Left ventricle myocardium inferior (tissue), 1 donor: ENCODE measurements at regions not wholly inside any gene's neighbourhood (a gene's known extent, or its start where the extent isn't known, plus 50 kb on each side); places are given as distances from the start of the nearest gene placed in this dataset.

ENCODE experiments used
- DNase-seq: peaks from one replicate; pipeline ENCODE4 v3.0.0-alpha.2; 2020
- H3K27ac ChIP-seq: fragments of 200-600 bp; replicated peaks from 2 replicates; pipeline ENCODE4 v1.8.0; 2021
- H3K27me3 ChIP-seq: fragments of 200-600 bp; 2 replicates; pipeline ENCODE4 v1.8.0; 2021; ENCODE audit warnings: low read depth
- H3K36me3 ChIP-seq: fragments of 200-600 bp; 2 replicates; pipeline ENCODE4 v1.8.0; 2021
- H3K4me1 ChIP-seq: fragments of 200-600 bp; 2 replicates; pipeline ENCODE4 v1.8.0; 2021
- H3K4me3 ChIP-seq: fragments of 200-600 bp; 2 replicates; pipeline ENCODE4 v1.8.0; 2021; ENCODE audit warnings: mild to moderate bottlenecking, moderate library complexity
- H3K9me3 ChIP-seq: fragments of 200-600 bp; replicated peaks from 2 replicates; pipeline ENCODE4 v1.8.0; 2021
- CTCF ChIP-seq: fragments of 200-600 bp; IDR thresholded peaks from 2 replicates; pipeline ENCODE4 v1.8.0; 2021; ENCODE audit warnings: antibody characterized with exemption, mild to moderate bottlenecking, borderline replicate concordance
- intact Hi-C: fragments of 100-400 bp; cut with micrococcal nuclease; formaldehyde crosslinking; loops from one replicate; pipeline ENCODE4 v1.11.0; 2022
- donor health status: DM: no; HTN: yes; CAD: no; lungs with severe emphysema.

GRCh38 chr1:228830954-228831481 is 95.7 kb downstream of the RHOU start:
- H3K27me3 ChIP-seq: peaks cover 50% of the 10 kb centered on the region
- no peak overlapping the region for H3K27ac ChIP-seq
- no peak for TF ChIP-seq CTCF
- H3K9me3 ChIP-seq: no peaks in the 10 kb centered on the region
- peaks cover 23% of the 10 kb centered on the region for H3K4me1 ChIP-seq
- H3K4me3 ChIP-seq: no peak overlapping the region
- DNase-seq: no peak
- H3K36me3 ChIP-seq: no peaks in the 10 kb centered on the region
- intact Hi-C loops: no loop called here

- Histone ChIP-seq H3K36me3 (no peaks in the 10 kb centered on the region), H3K4me3 (no peak overlapping the region), H3K9me3 (no peaks in the 10 kb centered on the region), H3K4me1 (peaks cover 30% of the 10 kb centered on the region), H3K27ac (no peak overlapping the region), H3K27me3 (peaks cover 20% of the 10 kb centered on the region)
- DNase-seq: no peak
- intact Hi-C loops: no loop called here
- TF ChIP-seq CTCF: no peak
Observed at GRCh38 chr1:228833911-228834688, 98.8 kb downstream of the RHOU start.

GRCh38 chr1:228835456-228835855 is 100.2 kb downstream of the RHOU start:
- Histone ChIP-seq H3K27me3 (peaks cover 19% of the 10 kb centered on the region), H3K4me3 (no peak overlapping the region), H3K9me3 (no peaks in the 10 kb centered on the region), H3K4me1 (peaks cover 22% of the 10 kb centered on the region), H3K27ac (no peak overlapping the region), H3K36me3 (no peaks in the 10 kb centered on the region)
- DNase-seq: no peak
- TF ChIP-seq CTCF: no peak
- intact Hi-C loops: no loop called here

DNA sequence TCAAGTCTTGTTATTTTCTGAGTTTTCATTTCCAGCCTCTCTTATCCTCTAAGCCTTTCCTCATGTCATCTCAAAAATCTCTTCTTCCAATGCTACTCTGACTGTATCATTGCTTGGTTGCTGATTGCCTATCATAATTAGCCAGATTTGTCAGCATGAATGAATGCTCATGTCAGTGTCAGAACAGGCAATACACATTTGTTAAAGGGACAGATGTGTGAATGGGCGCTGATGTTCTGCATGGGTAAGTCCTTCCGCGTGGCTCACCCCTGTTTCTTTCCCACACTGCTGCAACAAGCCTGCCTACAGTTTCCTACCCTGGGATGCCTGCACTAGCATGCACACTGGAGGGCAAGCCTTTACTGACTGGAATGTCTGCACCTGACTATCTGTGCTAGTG is 100.6 kb downstream of the RHOU start:
- intact Hi-C loops: no loop called here
- peaks cover 19% of the 10 kb centered on the region for H3K27me3 ChIP-seq
- H3K27ac ChIP-seq: no peak overlapping the region
- no peaks in the 10 kb centered on the region for H3K36me3 ChIP-seq
- H3K4me1 ChIP-seq: peaks cover 19% of the 10 kb centered on the region
- no peaks in the 10 kb centered on the region for H3K9me3 ChIP-seq
- no peak for TF ChIP-seq CTCF
- no peak overlapping the region for H3K4me3 ChIP-seq
- no peak for DNase-seq

GRCh38 chr1:228836427-228836826 is 101.1 kb downstream of the RHOU start:
- peaks cover 19% of the 10 kb centered on the region for H3K27me3 ChIP-seq
- H3K4me1 ChIP-seq: peaks cover 19% of the 10 kb centered on the region
- H3K27ac ChIP-seq: no peak overlapping the region
- no peak overlapping the region for H3K4me3 ChIP-seq
- no peak for DNase-seq
- intact Hi-C loops: no loop called here
- no peak for TF ChIP-seq CTCF
- H3K36me3 ChIP-seq: no peaks in the 10 kb centered on the region
- H3K9me3 ChIP-seq: no peaks in the 10 kb centered on the region
